Common myeloid progenitor, CD34-positive (primary cell): ENCODE measurements at regions not wholly inside any gene's neighbourhood (a gene's known extent, or its start where the extent isn't known, plus 50 kb on each side); places are given as distances from the start of the nearest gene placed in this dataset.

Experiments
- CTCF ChIA-PET: fragments of 350-600 bp; sonication (Branson Sonifier 250); formaldehyde crosslinking; loops from one replicate; lab custom pipeline; 2021; ENCODE audit warnings: antibody characterized with exemption; lab: Charles Lee
- POLR2A ChIA-PET: fragments of 350-600 bp; sonication (Branson Sonifier 250); formaldehyde crosslinking; loops from one replicate; lab custom pipeline; 2021; ENCODE audit warnings: antibody characterized with exemption; lab: Charles Lee
- DNase-seq, 3 donors: peaks; one replicate each; pipeline versions ENCODE4 v3.0.0 to v3.0.0-alpha.2; 2013
- H3K27ac ChIP-seq, 2 experiments: 1 replicate in 1 of 2; 2 replicates in 1 of 2; pipeline ENCODE4 v1.7.0; 2013; ENCODE audit warnings: inconsistent platforms in 2 of 2, low read length in 2 of 2, mild to moderate bottlenecking in 2 of 2, low read depth in 1 of 2, moderate library complexity in 1 of 2; ENCODE audit not compliant: severe bottlenecking in 2 of 2, insufficient read depth in 1 of 2, poor library complexity in 1 of 2
- H3K27me3 ChIP-seq, 5 experiments: replicated peaks in 2 of 5; 1 replicate in 3 of 5; 2 replicates in 2 of 5; pipeline versions ENCODE4 v1.6.1 to v1.7.0; 2013; ENCODE audit warnings: low read length in 4 of 5, mild to moderate bottlenecking in 2 of 5, moderate library complexity in 2 of 5, inconsistent platforms in 1 of 5; ENCODE audit not compliant: insufficient read depth in 5 of 5, control insufficient read depth in 4 of 5
- H3K36me3 ChIP-seq, 4 experiments: 1 replicate in 2 of 4; 2 replicates in 2 of 4; pipeline versions ENCODE4 v1.6.1 to v1.7.0; 2013; ENCODE audit warnings: low read length in 3 of 4, control low read depth in 1 of 4, mild to moderate bottlenecking in 1 of 4; ENCODE audit not compliant: control insufficient read depth in 4 of 4, insufficient read depth in 4 of 4
- H3K4me1 ChIP-seq, 4 experiments: 1 replicate in 3 of 4; 2 replicates in 1 of 4; pipeline versions ENCODE4 v1.6.1 to v1.7.1; 2013; ENCODE audit warnings: low read length in 3 of 4, mild to moderate bottlenecking in 3 of 4, control low read depth in 1 of 4, inconsistent platforms in 1 of 4, moderate library complexity in 1 of 4; ENCODE audit not compliant: control insufficient read depth in 4 of 4, insufficient read depth in 4 of 4; ENCODE audit errors: control extremely low read depth in 1 of 4
- H3K4me3 ChIP-seq, 7 experiments: 1 replicate in 4 of 7; 2 replicates in 3 of 7; pipeline versions ENCODE4 v1.5.1 to v1.7.0; 2013; ENCODE audit warnings: mild to moderate bottlenecking in 7 of 7, low read length in 6 of 7, moderate library complexity in 6 of 7, inconsistent platforms in 2 of 7, low read depth in 2 of 7, control low read depth in 1 of 7; ENCODE audit not compliant: insufficient read depth in 4 of 7, control insufficient read depth in 1 of 7; ENCODE audit errors: extremely low read depth in 1 of 7
- H3K9me3 ChIP-seq, 5 experiments: 1 replicate in 4 of 5; 2 replicates in 1 of 5; pipeline versions ENCODE4 v1.6.1 to v1.7.1; 2013; ENCODE audit warnings: low read length in 4 of 5, mild to moderate bottlenecking in 2 of 5, inconsistent platforms in 1 of 5, low read depth in 1 of 5, moderate library complexity in 1 of 5; ENCODE audit not compliant: control insufficient read depth in 4 of 5, insufficient read depth in 2 of 5; ENCODE audit errors: control extremely low read depth in 1 of 5
- WGBS: methylation state at CpG from one replicate; pipeline ENCODE4 v1.1.5; 2013; ENCODE audit not compliant: insufficient coverage; 5-methylcytosine and 5-hydroxymethylcytosine counted together

- Histone ChIP-seq H3K4me1 (no peaks in the 10 kb centered on the region), H3K27me3 (no peaks in the 10 kb centered on the region), H3K27ac (no peak overlapping the region), H3K36me3 (no peaks in the 10 kb centered on the region), H3K4me3 (no peak overlapping the region), H3K9me3 (no peaks in the 10 kb centered on the region)
- ChIA-PET POLR2A (no interaction called here), CTCF (no interaction called here)
- WGBS: 100% methylated on average over 3 of the region's 6 CpGs
- no peak for DNase-seq
Measured at GRCh38 chr15:37517191-37517895, 417.0 kb upstream of the MEIS2 start.

DNA sequence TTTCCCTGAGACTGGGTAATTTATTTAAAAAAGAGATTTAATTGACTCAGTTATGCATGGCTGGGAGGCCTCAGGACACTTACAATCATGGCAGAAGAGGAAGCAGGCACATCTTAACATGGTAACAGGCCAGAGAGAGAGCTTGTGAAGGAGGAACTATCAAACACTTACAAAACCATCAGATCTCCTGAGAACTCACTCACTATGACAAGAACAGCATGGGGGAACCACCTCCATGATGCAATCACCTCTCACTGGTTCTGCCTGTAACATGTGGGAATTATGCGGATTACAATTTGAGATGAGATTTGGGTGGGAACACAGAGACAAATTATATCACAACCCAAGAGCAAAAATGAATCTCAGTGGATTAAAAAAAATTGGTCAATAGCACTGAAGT lies 416.0 kb upstream of the TMCO5A start:
- ChIA-PET CTCF (no interaction called here), POLR2A (no interaction called here)
- H3K27ac ChIP-seq: no peak overlapping the region
- H3K9me3 ChIP-seq: peaks cover 0 to 8% (median 0%) of the 10 kb centered on the region in 5 experiments
- no peak overlapping the region for H3K4me3 ChIP-seq
- no peaks in the 10 kb centered on the region for H3K36me3 ChIP-seq
- no peaks in the 10 kb centered on the region for H3K27me3 ChIP-seq
- WGBS: no CpG with 5 or more reads among the region's 1 CpG
- DNase-seq: no peak
- H3K4me1 ChIP-seq: no peaks in the 10 kb centered on the region

GRCh38 chr15:37520026-37520425 lies 414.4 kb upstream of the TMCO5A start:
- H3K36me3 ChIP-seq: no peaks in the 10 kb centered on the region
- no peak for DNase-seq
- no peaks in the 10 kb centered on the region for H3K27me3 ChIP-seq
- POLR2A ChIA-PET: no interaction called here
- no peaks in the 10 kb centered on the region for H3K4me1 ChIP-seq
- H3K27ac ChIP-seq: no peak overlapping the region
- H3K9me3 ChIP-seq: peaks cover 0 to 8% (median 0%) of the 10 kb centered on the region in 5 experiments
- WGBS: 84% methylated on average over 2 of the region's 2 CpGs
- CTCF ChIA-PET: no interaction called here
- H3K4me3 ChIP-seq: no peak overlapping the region

- Histone ChIP-seq H3K4me1 (no peaks in the 10 kb centered on the region), H3K27ac (no peak overlapping the region), H3K9me3 (peaks cover 0 to 8% (median 0%) of the 10 kb centered on the region in 5 experiments), H3K4me3 (no peak overlapping the region), H3K36me3 (no peaks in the 10 kb centered on the region), H3K27me3 (no peaks in the 10 kb centered on the region)
- no peak for DNase-seq
- POLR2A ChIA-PET: no interaction called here
- CTCF ChIA-PET: no interaction called here
- WGBS: no CpG with 5 or more reads among the region's 1 CpG
Measured at GRCh38 chr15:37520882-37521281, 413.6 kb upstream of the TMCO5A start.

GRCh38 chr15:37524601-37525000 lies 409.8 kb upstream of the TMCO5A start:
- H3K4me1 ChIP-seq: no peaks in the 10 kb centered on the region
- no peak overlapping the region for H3K27ac ChIP-seq
- POLR2A ChIA-PET: no interaction called here
- no peaks in the 10 kb centered on the region for H3K36me3 ChIP-seq
- H3K4me3 ChIP-seq: no peak overlapping the region
- peaks cover 0 to 8% (median 0%) of the 10 kb centered on the region in 5 experiments for H3K9me3 ChIP-seq
- CTCF ChIA-PET: no interaction called here
- H3K27me3 ChIP-seq: no peaks in the 10 kb centered on the region
- no peak for DNase-seq

GRCh38 chr15:37528432-37528831 lies 406.0 kb upstream of the TMCO5A start:
- H3K9me3 ChIP-seq: peaks cover 0 to 3% (median 0%) of the 10 kb centered on the region in 5 experiments
- H3K36me3 ChIP-seq: no peaks in the 10 kb centered on the region
- no peak for DNase-seq
- ChIA-PET CTCF (interaction anchor here (0.8 kb wide), 1 partner anchor 19 kb away, joined by 3 read pairs; no protein-coding TSS in a partner anchor), POLR2A (no interaction called here)
- no peak overlapping the region for H3K4me3 ChIP-seq
- no CpG with 5 or more reads among the region's 2 CpGs for WGBS
- H3K27ac ChIP-seq: no peak overlapping the region
- no peaks in the 10 kb centered on the region for H3K27me3 ChIP-seq
- no peaks in the 10 kb centered on the region for H3K4me1 ChIP-seq

GRCh38 chr15:37536967-37537605 lies 397.4 kb upstream of the TMCO5A start:
- Histone ChIP-seq H3K36me3 (no peaks in the 10 kb centered on the region), H3K4me1 (no peaks in the 10 kb centered on the region), H3K4me3 (no peak overlapping the region), H3K9me3 (peaks cover 0 to 6% (median 0%) of the 10 kb centered on the region in 5 experiments), H3K27ac (no peak overlapping the region), H3K27me3 (no peaks in the 10 kb centered on the region)
- no peak for DNase-seq
- POLR2A ChIA-PET: no interaction called here
- WGBS: 100% methylated on average over 2 of the region's 2 CpGs
- CTCF ChIA-PET: no interaction called here
